HEK293T (cell line): ENCODE measurements at regions not wholly inside any gene's neighbourhood (a gene's known extent, or its start where the extent isn't known, plus 50 kb on each side); places are given as distances from the start of the nearest gene placed in this dataset.
"Not testable (repeated sequence)": the region's sequence is repeated elsewhere in the genome, so short reads cannot be mapped to it uniquely, and the experiment has no call there.

Experiments used
- CTCF ChIA-PET: fragments of 350-600 bp; formaldehyde crosslinking; extraction: SDS; loops from one replicate; lab custom pipeline; 2021; ENCODE audit warnings: antibody characterized with exemption, inconsistent platforms; lab: Yijun Ruan, JAX
- POLR2A ChIA-PET: fragments of 350-600 bp; formaldehyde crosslinking; extraction: SDS; loops from one replicate; lab custom pipeline; 2020; ENCODE audit warnings: antibody characterized with exemption, inconsistent platforms; lab: Yijun Ruan, JAX
- DNase-seq: peaks from one replicate; pipeline ENCODE4 v3.0.0; 2012; ENCODE audit warnings: mixed read lengths; ENCODE audit errors: extremely low spot score
- ARNT ChIP-seq: fragments of 450-650 bp; IDR thresholded peaks from 2 replicates; pipeline ENCODE4 v1.6.1; 2017; ENCODE audit warnings: mild to moderate bottlenecking
- BHLHE40 ChIP-seq: fragments of 450-650 bp; IDR thresholded peaks from 2 replicates; pipeline ENCODE4 v1.6.1; 2016; ENCODE audit warnings: mild to moderate bottlenecking, moderate library complexity, borderline replicate concordance
- CTBP1 ChIP-seq: fragments of 450-650 bp; IDR thresholded peaks from 2 replicates; pipeline ENCODE4 v1.6.1; 2016; ENCODE audit warnings: borderline replicate concordance
- ELF4 ChIP-seq: fragments of 450-650 bp; IDR thresholded peaks from 2 replicates; pipeline ENCODE4 v1.6.1; 2017; ENCODE audit warnings: antibody characterized with exemption
- FOXA1 ChIP-seq: fragments of 450-650 bp; IDR thresholded peaks from 2 replicates; pipeline ENCODE4 v1.6.1; 2016; ENCODE audit warnings: mild to moderate bottlenecking
- FOXK2 ChIP-seq: fragments of 450-650 bp; IDR thresholded peaks from 2 replicates; pipeline ENCODE4 v1.6.1; 2016; ENCODE audit warnings: mild to moderate bottlenecking
- FOXM1 ChIP-seq: fragments of 450-650 bp; IDR thresholded peaks from 2 replicates; pipeline ENCODE4 v1.6.1; 2017; ENCODE audit warnings: mild to moderate bottlenecking, borderline replicate concordance
- HDGF ChIP-seq: fragments of 450-650 bp; IDR thresholded peaks from 2 replicates; pipeline ENCODE4 v1.6.1; 2017; ENCODE audit warnings: antibody characterized with exemption, borderline replicate concordance
- L3MBTL2 ChIP-seq: fragments of 450-650 bp; conservative IDR thresholded peaks from 2 replicates; pipeline ENCODE4 v1.6.1; 2016; ENCODE audit warnings: mild to moderate bottlenecking
- LEF1 ChIP-seq: fragments of 450-650 bp; IDR thresholded peaks from 2 replicates; pipeline ENCODE4 v1.6.1; 2017; ENCODE audit warnings: mild to moderate bottlenecking, borderline replicate concordance
- NFRKB ChIP-seq: fragments of 450-650 bp; IDR thresholded peaks from 2 replicates; pipeline ENCODE4 v1.6.1; 2016; ENCODE audit warnings: mild to moderate bottlenecking, moderate library complexity
- PKNOX1 ChIP-seq: fragments of 450-650 bp; IDR thresholded peaks from 2 replicates; pipeline ENCODE4 v1.6.1; 2016
- SP1 ChIP-seq: fragments of 450-650 bp; IDR thresholded peaks from 2 replicates; pipeline ENCODE4 v1.6.1; 2017
- SUZ12 ChIP-seq: fragments of 450-650 bp; IDR thresholded peaks from 2 replicates; pipeline ENCODE4 v1.6.1; 2016; ENCODE audit warnings: mild to moderate bottlenecking
- TARDBP ChIP-seq: fragments of 450-650 bp; IDR thresholded peaks from 2 replicates; pipeline ENCODE4 v1.6.1; 2016
- ZNF384 ChIP-seq: fragments of 450-650 bp; IDR thresholded peaks from 2 replicates; pipeline ENCODE4 v1.6.1; 2016

DNA sequence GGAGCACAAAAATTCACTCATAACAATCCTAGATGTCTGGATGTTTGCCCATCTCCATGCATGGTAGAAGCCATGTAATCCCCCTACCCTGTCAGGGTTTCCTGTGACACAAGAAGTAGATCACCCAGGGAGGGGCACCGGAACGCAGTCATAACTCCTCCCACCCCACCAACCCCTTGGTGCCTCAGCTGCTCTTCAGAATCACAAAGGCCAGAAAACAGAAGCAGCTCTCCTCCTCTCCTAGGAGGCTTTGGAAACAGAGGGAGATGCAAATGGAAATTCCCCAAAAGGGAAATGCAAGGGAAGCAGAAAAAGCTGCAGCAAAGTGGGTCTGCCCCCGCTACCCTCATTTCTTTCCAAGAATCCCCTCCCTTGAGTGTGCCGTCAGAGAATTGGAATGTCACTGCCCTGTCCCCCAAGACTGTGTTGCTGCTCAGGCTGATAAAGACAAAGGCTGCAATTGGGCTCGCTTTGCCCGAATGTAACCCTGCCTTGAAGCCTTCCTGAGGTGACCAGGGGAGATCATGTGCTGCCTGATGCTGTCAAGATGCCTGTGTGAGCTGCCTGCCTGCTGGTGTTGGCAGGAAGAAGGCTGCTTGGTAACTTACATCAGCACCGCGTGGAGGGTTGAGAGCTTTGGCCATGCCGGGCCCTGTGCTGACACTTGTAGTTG, 65.5 kb upstream of the ABCA1 start:
- POLR2A ChIA-PET, result no interaction called here
- TF ChIP-seq PKNOX1 (no peak), FOXA1 (no peak), NFRKB (no peak), CTBP1 (no peak), TARDBP (no peak), FOXK2 (no peak), FOXM1 (no peak), ARNT (no peak), HDGF (no peak), SP1 (no peak), SUZ12 (no peak), ZNF384 (no peak), BHLHE40 (no peak), L3MBTL2 (no peak)
- CTCF ChIA-PET, result no interaction called here
- no peak for DNase-seq

- ChIA-PET POLR2A (interaction anchor here (0.6 kb wide), 1 partner anchor 12 kb away, joined by 3 read pairs; no protein-coding TSS in a partner anchor), CTCF (interaction anchor here (1.0 kb wide), 1 partner anchor 10 kb away, joined by 4 read pairs; no protein-coding TSS in a partner anchor)
- no peak for TF ChIP-seq ELF4
- TF ChIP-seq CTBP1, result no peak
- TF ChIP-seq FOXM1, result no peak
- no peak for TF ChIP-seq FOXA1
- TF ChIP-seq NFRKB, result no peak
- TF ChIP-seq L3MBTL2, result no peak
- no peak for TF ChIP-seq ARNT
- TF ChIP-seq TARDBP, result no peak
- no peak for TF ChIP-seq BHLHE40
- no peak for TF ChIP-seq SUZ12
- no peak for TF ChIP-seq FOXK2
- no peak for TF ChIP-seq LEF1
- no peak for TF ChIP-seq SP1
- no peak for TF ChIP-seq ZNF384
- TF ChIP-seq PKNOX1, result no peak
- TF ChIP-seq HDGF, result no peak
- no peak for DNase-seq
Observed at GRCh38 chr9:104997536-104997935, 69.6 kb upstream of the ABCA1 start.

GRCh38 chr9:104999136-104999535, 71.2 kb upstream of the ABCA1 start:
- ChIA-PET CTCF (no interaction called here), POLR2A (no interaction called here)
- no peak for TF ChIP-seq FOXA1
- TF ChIP-seq L3MBTL2, result no peak
- TF ChIP-seq SP1, result no peak
- TF ChIP-seq LEF1, result no peak
- TF ChIP-seq SUZ12, result no peak
- no peak for TF ChIP-seq CTBP1
- no peak for TF ChIP-seq BHLHE40
- no peak for TF ChIP-seq FOXK2
- TF ChIP-seq FOXM1, result no peak
- no peak for TF ChIP-seq HDGF
- no peak for TF ChIP-seq ELF4
- no peak for TF ChIP-seq TARDBP
- no peak for TF ChIP-seq ARNT
- TF ChIP-seq ZNF384, result no peak
- TF ChIP-seq PKNOX1, result no peak
- TF ChIP-seq NFRKB, result no peak
- no peak for DNase-seq

GRCh38 chr9:105000529-105000928, 72.6 kb upstream of the ABCA1 start:
- DNase-seq, CTCF ChIA-PET, POLR2A ChIA-PET: not testable (repeated sequence)

- TF ChIP-seq FOXK2 (no peak), LEF1 (no peak), SUZ12 (no peak), TARDBP (no peak), SP1 (no peak), PKNOX1 (no peak), HDGF (no peak), ARNT (no peak), NFRKB (no peak)
- ChIA-PET CTCF (no interaction called here), POLR2A (interaction anchor here (0.7 kb wide), 1 partner anchor 13 kb away, joined by 3 read pairs; no protein-coding TSS in a partner anchor)
- DNase-seq, result no peak
Observed at GRCh38 chr9:105004466-105005090, 76.6 kb upstream of the ABCA1 start.
